Sigmoid colon (tissue), 6 donors: ENCODE measurements at regions not wholly inside any gene's neighbourhood (a gene's known extent, or its start where the extent isn't known, plus 50 kb on each side); places are given as distances from the start of the nearest gene placed in this dataset.

Source experiments
- DNase-seq: peaks from one replicate; pipeline ENCODE4 v3.0.0-alpha.2; 2019
- H3K27ac ChIP-seq, 4 donors: fragments of 200-600 bp; sonication (generic); one replicate each; pipeline ENCODE4 v1.5.1; 2016 to 2019; ENCODE audit warnings: mild to moderate bottlenecking in 1 of 4
- H3K27me3 ChIP-seq, 3 donors: fragments of 200-600 bp; sonication (generic); one replicate each; pipeline ENCODE4 v1.5.1; 2019; ENCODE audit warnings: mild to moderate bottlenecking in 1 of 3
- H3K36me3 ChIP-seq, 4 donors: fragments of 200-600 bp; sonication (generic); one replicate each; pipeline ENCODE4 v1.5.1; 2016 to 2019
- H3K4me1 ChIP-seq, 4 donors: fragments of 200-600 bp; sonication (generic); one replicate each; pipeline ENCODE4 v1.5.1; 2017 to 2019
- H3K4me3 ChIP-seq, 4 donors: fragments of 200-600 bp; sonication (generic); one replicate each; pipeline ENCODE4 v1.5.1; 2017 to 2019; ENCODE audit warnings: mild to moderate bottlenecking in 2 of 4, moderate library complexity in 1 of 4
- H3K9me3 ChIP-seq, 4 donors: fragments of 200-600 bp in 3 of 4; sonication (generic) in 3 of 4; one replicate each; pipeline versions ENCODE4 v1.5.1 to v1.6.1; 2013 to 2019
- EP300 ChIP-seq, 4 donors: sonication (generic); formaldehyde crosslinking; IDR thresholded peaks; one replicate each; pipeline ENCODE4 v1.6.1; 2017; ENCODE audit warnings: antibody characterized with exemption in 4 of 4
- POLR2A ChIP-seq, 2 donors: fragments of 450-650 bp; IDR thresholded peaks; one replicate each; pipeline ENCODE4 v1.6.1; 2016; ENCODE audit warnings: antibody characterized with exemption in 2 of 2, mild to moderate bottlenecking in 2 of 2, moderate library complexity in 2 of 2
- POLR2AphosphoS5 ChIP-seq, 4 donors: sonication (generic); formaldehyde crosslinking; IDR thresholded peaks; one replicate each; pipeline ENCODE4 v1.6.1; 2017; ENCODE audit warnings: antibody characterized with exemption in 4 of 4
- WGBS, 2 donors: extraction: QIAGEN DNeasy Blood & Tissue Kit; methylation state at CpG; one replicate each; pipeline ENCODE4 v1.1.7; 2013; 5-methylcytosine and 5-hydroxymethylcytosine counted together
- intact Hi-C: fragments of 100-400 bp; cut with DNase I; formaldehyde crosslinking; loops from one replicate; pipeline ENCODE4 v1.15.1; 2023
- TF ChIP-seq, protein P1 (sequence below), 4 experiments: fragments of 450-650 bp in 3 of 4; fragments of 200-600 bp in 1 of 4; IDR thresholded peaks; one replicate each; pipeline ENCODE4 v1.5.1; 2016 to 2019; ENCODE audit warnings: antibody characterized with exemption in 4 of 4, mild to moderate bottlenecking in 3 of 4, moderate library complexity in 2 of 4
- donor health status: healthy with polysubstance abuse.
- donor health status: healthy.

DNA sequence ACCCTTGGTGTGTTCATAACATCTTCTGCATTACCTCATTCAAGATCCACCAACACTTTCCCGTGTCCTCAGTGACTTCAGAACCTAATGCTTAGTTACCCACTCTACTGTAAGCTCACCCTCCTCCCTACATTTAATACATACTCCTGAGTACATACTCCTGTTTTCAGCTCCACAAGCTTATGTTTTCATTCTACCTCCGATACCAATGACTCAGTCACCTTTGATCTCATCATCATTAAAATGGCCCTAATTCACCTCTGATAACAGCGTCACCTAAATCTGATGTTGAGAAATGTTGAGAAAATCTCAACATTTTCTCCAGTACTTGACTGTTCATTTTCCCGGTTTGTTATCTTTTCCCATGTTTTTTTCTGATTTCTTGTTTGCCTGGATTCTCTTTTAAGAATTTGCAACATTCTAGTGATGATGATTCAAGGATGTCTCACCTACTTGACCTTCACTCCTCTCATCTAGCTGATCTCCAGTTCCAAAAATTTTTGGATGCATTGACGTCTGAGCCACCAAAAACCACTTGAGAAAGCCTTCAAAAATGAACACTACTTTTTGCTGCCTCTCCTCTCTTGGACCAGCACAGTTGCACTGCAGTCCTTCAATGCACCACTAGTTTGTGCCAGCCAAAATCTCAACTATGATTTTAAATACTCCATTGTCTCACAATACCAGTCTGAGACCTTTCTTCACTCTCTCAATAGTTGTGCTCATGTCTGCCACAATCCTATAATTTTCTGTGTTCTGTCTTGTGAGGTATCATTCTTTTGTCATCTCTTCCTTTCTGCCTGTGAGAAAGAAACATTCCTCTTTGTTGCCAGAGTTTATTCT is 220.7 kb upstream of the SEMA6D start:
- intact Hi-C loops: no loop called here
- H3K4me3 ChIP-seq: no peak overlapping the region
- DNase-seq: no peak
- WGBS, 2 donors: 87 to 89% methylated on average over 5 of the region's 5 CpGs
- no peak overlapping the region for H3K27ac ChIP-seq
- no peaks in the 10 kb centered on the region for H3K36me3 ChIP-seq
- no peaks in the 10 kb centered on the region for H3K9me3 ChIP-seq
- TF ChIP-seq EP300 (IDR thresholded peaks at IDR 0.05) (no peak), POLR2AphosphoS5 (IDR thresholded peaks at IDR 0.05) (no peak), POLR2A (IDR thresholded peaks at IDR 0.05) (no peak)
- TF ChIP-seq, protein P1, sequence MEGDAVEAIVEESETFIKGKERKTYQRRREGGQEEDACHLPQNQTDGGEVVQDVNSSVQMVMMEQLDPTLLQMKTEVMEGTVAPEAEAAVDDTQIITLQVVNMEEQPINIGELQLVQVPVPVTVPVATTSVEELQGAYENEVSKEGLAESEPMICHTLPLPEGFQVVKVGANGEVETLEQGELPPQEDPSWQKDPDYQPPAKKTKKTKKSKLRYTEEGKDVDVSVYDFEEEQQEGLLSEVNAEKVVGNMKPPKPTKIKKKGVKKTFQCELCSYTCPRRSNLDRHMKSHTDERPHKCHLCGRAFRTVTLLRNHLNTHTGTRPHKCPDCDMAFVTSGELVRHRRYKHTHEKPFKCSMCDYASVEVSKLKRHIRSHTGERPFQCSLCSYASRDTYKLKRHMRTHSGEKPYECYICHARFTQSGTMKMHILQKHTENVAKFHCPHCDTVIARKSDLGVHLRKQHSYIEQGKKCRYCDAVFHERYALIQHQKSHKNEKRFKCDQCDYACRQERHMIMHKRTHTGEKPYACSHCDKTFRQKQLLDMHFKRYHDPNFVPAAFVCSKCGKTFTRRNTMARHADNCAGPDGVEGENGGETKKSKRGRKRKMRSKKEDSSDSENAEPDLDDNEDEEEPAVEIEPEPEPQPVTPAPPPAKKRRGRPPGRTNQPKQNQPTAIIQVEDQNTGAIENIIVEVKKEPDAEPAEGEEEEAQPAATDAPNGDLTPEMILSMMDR (IDR thresholded peaks at IDR 0.05): no peak
- H3K27me3 ChIP-seq: no peaks in the 10 kb centered on the region
- no peaks in the 10 kb centered on the region for H3K4me1 ChIP-seq

DNA sequence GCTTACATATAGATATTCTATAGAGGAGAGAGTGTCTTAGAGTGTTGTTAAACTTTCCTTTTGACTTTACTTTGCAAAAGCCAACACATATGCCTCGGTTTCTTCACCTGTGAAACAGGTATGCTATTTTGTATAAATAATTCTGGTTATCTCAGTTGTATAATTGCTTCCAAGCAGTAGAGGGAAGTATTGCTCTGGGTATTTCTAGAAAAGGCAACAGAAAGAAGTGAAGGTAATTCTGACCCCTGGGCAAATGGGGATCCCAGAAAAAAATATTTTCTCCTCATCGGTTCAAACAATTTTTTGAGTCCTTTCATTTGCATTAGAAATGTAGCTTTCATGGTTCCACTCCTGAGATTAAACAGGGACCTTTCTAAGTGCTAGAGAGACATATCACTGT is 216.5 kb upstream of the SEMA6D start:
- peaks cover 0 to 2% (median 0%) of the 10 kb centered on the region in 4 donors for H3K4me1 ChIP-seq
- no peaks in the 10 kb centered on the region for H3K27me3 ChIP-seq
- no peak for DNase-seq
- intact Hi-C loops: no loop called here
- WGBS, 2 donors: 53 to 72% methylated on average over 2 of the region's 2 CpGs
- no peak for TF ChIP-seq EP300 (IDR thresholded peaks at IDR 0.05)
- H3K4me3 ChIP-seq: no peak overlapping the region
- no peaks in the 10 kb centered on the region for H3K9me3 ChIP-seq
- no peak overlapping the region for H3K27ac ChIP-seq
- no peaks in the 10 kb centered on the region for H3K36me3 ChIP-seq

DNA sequence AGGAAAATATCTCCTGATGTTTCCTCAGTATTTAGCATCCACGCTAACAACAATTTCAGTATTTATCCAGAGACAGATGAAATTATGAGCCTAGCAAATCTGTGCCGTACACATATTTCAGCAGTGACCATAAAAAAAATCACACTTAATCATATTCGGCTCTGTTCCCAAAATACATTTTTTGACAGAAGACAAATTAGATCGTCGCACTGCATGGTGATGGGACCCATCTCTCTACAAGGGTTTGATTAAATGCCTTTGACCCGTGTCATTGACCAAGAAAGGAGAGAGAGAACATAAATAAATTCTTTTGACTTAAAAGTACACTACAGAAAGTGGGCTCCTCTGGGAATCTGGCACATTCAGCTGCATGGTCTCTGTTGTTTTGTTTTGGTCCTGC is 215.3 kb upstream of the SEMA6D start:
- DNase-seq: no peak
- Histone ChIP-seq H3K9me3 (no peaks in the 10 kb centered on the region), H3K4me3 (no peak overlapping the region), H3K27ac (no peak overlapping the region), H3K36me3 (no peaks in the 10 kb centered on the region), H3K27me3 (no peaks in the 10 kb centered on the region), H3K4me1 (peaks cover 0 to 10% (median 4%) of the 10 kb centered on the region in 4 donors)
- intact Hi-C loops: no loop called here
- TF ChIP-seq POLR2AphosphoS5 (IDR thresholded peaks at IDR 0.05) (no peak), POLR2A (IDR thresholded peaks at IDR 0.05) (no peak), EP300 (IDR thresholded peaks at IDR 0.05) (no peak)
- TF ChIP-seq, protein P1 (IDR thresholded peaks at IDR 0.05): no peak
- WGBS, 2 donors: 89 to 93% methylated on average over 6 of the region's 6 CpGs

DNA sequence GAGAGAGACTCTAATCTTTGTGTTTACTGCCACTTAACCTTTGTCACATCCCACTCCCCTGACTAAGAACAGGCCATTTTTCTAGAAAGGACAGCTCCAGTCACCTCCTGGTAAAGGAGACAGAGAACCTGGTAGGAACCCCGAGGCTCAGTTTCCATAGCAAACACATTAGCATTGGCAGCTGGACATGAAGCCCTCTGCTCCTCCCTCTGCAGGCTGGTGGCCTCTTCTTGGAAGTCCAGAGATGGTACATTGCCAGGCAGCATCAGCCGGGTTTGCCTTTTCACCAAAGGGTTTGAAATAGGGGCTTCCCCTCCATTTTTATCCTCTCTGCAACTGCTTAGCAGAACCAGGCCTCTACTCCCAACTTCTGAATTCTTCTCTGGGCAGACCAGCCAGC is 213.4 kb upstream of the SEMA6D start:
- peaks cover 0 to 10% (median 4%) of the 10 kb centered on the region in 4 donors for H3K4me1 ChIP-seq
- H3K4me3 ChIP-seq: no peak overlapping the region
- TF ChIP-seq, protein P1 (IDR thresholded peaks at IDR 0.05): no peak
- H3K27me3 ChIP-seq: no peaks in the 10 kb centered on the region
- no peaks in the 10 kb centered on the region for H3K36me3 ChIP-seq
- intact Hi-C loops: no loop called here
- H3K27ac ChIP-seq: no peak overlapping the region
- H3K9me3 ChIP-seq: no peaks in the 10 kb centered on the region
- DNase-seq: no peak
- WGBS, 2 donors: 89 to 97% methylated on average over 2 of the region's 2 CpGs

DNA sequence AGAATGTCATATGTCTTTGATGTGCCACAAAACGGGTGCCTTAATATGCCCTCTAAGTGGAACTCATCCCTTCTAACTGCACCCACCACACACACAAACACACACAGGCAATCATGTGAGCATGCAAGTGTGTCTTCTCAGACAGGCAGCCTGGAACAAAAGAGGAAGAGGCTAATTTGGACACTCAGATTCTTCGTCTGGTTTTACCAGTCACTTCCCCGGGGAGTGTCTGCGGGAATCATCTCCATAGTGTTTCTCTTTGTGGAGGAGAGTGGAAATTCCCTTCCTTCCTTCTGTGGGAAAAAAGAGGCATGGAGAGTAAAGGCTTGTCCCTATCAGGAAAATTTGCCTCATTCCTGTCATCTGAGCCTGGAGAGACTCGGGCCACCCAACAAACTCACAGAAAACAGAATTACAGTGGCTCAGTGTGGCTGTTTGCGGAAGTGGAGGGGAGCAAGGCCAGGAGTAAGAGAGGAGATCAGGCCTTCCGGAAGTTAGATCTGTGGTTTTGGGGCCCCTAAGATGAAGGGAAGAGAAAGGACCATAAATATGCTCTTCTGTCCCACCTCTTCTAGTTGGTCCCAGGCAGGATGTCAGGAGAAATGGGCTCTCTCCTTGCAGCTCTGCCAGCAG is 212.6 kb upstream of the SEMA6D start:
- WGBS, 2 donors: 50 to 84% methylated on average over 7 of the region's 7 CpGs
- DNase-seq: no peak

More for the DNA sequence above, 212.6 kb upstream of the SEMA6D start:
- Histone ChIP-seq H3K36me3 (no peaks in the 10 kb centered on the region), H3K27ac (no peak overlapping the region), H3K27me3 (no peaks in the 10 kb centered on the region), H3K9me3 (no peaks in the 10 kb centered on the region), H3K4me3 (no peak overlapping the region), H3K4me1 (peaks cover 0 to 10% (median 4%) of the 10 kb centered on the region in 4 donors)
- intact Hi-C loops: no loop called here
- TF ChIP-seq, protein P1 (IDR thresholded peaks at IDR 0.05): no peak
- TF ChIP-seq POLR2A (IDR thresholded peaks at IDR 0.05) (no peak), EP300 (IDR thresholded peaks at IDR 0.05) (no peak)
